H1 (cell line): ENCODE measurements at regions not wholly inside any gene's neighbourhood (a gene's known extent, or its start where the extent isn't known, plus 50 kb on each side); places are given as distances from the start of the nearest gene placed in this dataset.

Experiments
- NRF1 ChIP-seq: IDR thresholded peaks from 2 replicates; pipeline ENCODE4 v1.6.1; 2011; ENCODE audit warnings: mild to moderate bottlenecking, low read depth, low read length, improper control_type of control experiment
- TF ChIP-seq, protein P1 (sequence below), 3 experiments: IDR thresholded peaks; 1 replicate in 2 of 3; 2 replicates in 1 of 3; pipeline versions ENCODE4 v1.5.1 to v1.6.1; 2011; ENCODE audit warnings: low read length in 3 of 3, mild to moderate bottlenecking in 3 of 3, inconsistent platforms in 2 of 3, low read depth in 1 of 3, moderate library complexity in 1 of 3; ENCODE audit not compliant: insufficient read depth in 1 of 3; ENCODE audit errors: control extremely low read depth in 1 of 3

DNA sequence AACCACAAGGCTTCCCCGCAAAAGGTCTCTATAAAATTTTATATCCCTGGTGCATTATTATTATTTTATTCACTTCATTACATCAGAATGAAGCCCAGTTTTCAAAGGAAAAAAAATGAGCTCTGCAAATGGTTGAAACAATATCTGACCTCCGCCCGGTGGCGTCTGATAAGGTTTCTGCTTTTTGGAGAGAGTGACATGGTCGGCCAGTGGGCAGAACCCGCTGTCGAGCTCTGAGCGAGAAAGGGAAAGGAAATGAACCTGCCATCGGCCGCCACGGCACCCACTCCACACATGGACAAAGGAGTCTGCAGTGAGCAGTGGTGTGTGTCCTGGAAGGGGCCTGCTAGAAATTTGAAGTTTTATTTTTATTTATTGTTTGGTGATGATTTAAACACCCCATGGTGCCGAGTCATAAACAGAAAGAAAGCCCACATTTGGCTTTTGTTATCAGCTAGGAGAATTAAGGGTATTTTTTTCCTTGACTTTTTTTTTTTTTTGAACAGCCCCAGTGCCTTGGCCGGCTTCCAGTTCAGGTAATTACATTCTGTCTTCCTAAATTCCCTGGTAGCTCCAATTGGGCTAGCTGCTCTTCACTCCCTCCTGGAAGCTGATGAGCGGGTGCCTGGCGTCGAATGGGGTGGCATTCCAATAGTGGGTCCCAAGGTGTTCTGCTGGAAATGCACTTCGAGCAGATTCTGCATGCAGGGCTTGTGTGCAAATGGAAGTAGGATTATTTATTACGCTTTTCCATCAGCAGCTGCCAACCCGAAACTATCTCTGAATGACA is 149.4 kb upstream of the MKI67 start:
- TF ChIP-seq, protein P1, sequence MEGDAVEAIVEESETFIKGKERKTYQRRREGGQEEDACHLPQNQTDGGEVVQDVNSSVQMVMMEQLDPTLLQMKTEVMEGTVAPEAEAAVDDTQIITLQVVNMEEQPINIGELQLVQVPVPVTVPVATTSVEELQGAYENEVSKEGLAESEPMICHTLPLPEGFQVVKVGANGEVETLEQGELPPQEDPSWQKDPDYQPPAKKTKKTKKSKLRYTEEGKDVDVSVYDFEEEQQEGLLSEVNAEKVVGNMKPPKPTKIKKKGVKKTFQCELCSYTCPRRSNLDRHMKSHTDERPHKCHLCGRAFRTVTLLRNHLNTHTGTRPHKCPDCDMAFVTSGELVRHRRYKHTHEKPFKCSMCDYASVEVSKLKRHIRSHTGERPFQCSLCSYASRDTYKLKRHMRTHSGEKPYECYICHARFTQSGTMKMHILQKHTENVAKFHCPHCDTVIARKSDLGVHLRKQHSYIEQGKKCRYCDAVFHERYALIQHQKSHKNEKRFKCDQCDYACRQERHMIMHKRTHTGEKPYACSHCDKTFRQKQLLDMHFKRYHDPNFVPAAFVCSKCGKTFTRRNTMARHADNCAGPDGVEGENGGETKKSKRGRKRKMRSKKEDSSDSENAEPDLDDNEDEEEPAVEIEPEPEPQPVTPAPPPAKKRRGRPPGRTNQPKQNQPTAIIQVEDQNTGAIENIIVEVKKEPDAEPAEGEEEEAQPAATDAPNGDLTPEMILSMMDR (IDR thresholded peaks at IDR 0.05; ENCODE audit: control extremely low read depth in 1 of 3, insufficient read depth in 1 of 3, low read depth in 1 of 3, low read length in 3 of 3) = no peak
- no peak for TF ChIP-seq NRF1
